IMR-90 (cell line): ENCODE measurements at regions not wholly inside any gene's neighbourhood (a gene's known extent, or its start where the extent isn't known, plus 50 kb on each side); places are given as distances from the start of the nearest gene placed in this dataset.

Experiments used
- CEBPB ChIP-seq: IDR thresholded peaks from 2 replicates; pipeline ENCODE4 v1.6.1; 2012; ENCODE audit warnings: low read depth, low read length, improper control_type of control experiment
- CHD1 ChIP-seq: IDR thresholded peaks from 2 replicates; pipeline ENCODE4 v1.6.1; 2012; ENCODE audit warnings: low read depth, low read length, improper control_type of control experiment
- CTCF ChIP-seq: conservative IDR thresholded peaks from 2 replicates; pipeline ENCODE4 v1.5.1; 2012; ENCODE audit warnings: mild to moderate bottlenecking, low read depth, low read length, improper control_type of control experiment
- MAZ ChIP-seq: IDR thresholded peaks from 2 replicates; pipeline ENCODE4 v1.6.1; 2012; ENCODE audit warnings: low read depth, mild to moderate bottlenecking, low read length, improper control_type of control experiment, moderate library complexity, borderline replicate concordance
- NFE2L2 ChIP-seq: fragments of 150-350 bp; IDR thresholded peaks from 2 replicates; pipeline ENCODE4 v1.6.1; 2016; ENCODE audit warnings: low read depth, mild to moderate bottlenecking, low read length
- POLR2A ChIP-seq: IDR thresholded peaks from 2 replicates; pipeline ENCODE4 v1.6.1; 2012; ENCODE audit warnings: mild to moderate bottlenecking, low read depth, low read length
- RAD21 ChIP-seq: IDR thresholded peaks from 2 replicates; pipeline ENCODE4 v1.6.1; 2012; ENCODE audit warnings: low read length, improper control_type of control experiment
- RCOR1 ChIP-seq: IDR thresholded peaks from 2 replicates; pipeline ENCODE4 v1.6.1; 2012; ENCODE audit warnings: mild to moderate bottlenecking, low read length, improper control_type of control experiment; ENCODE audit not compliant: insufficient replicate concordance
- SMC3 ChIP-seq: fragments of 150-350 bp; IDR thresholded peaks from 2 replicates; pipeline ENCODE4 v1.6.1; 2016; ENCODE audit warnings: low read depth, mild to moderate bottlenecking, antibody characterized with exemption, low read length, moderate library complexity
- USF2 ChIP-seq: fragments of 150-350 bp; IDR thresholded peaks from 2 replicates; pipeline ENCODE4 v1.6.1; 2017; ENCODE audit warnings: mild to moderate bottlenecking, antibody characterized with exemption, low read length, low read depth

GRCh38 chr2:237210297-237210696 lies 124.6 kb downstream of the COPS8 start:
- TF ChIP-seq CTCF (no peak), POLR2A (no peak), MAZ (no peak), RAD21 (no peak), RCOR1 (no peak), USF2 (no peak), CEBPB (no peak), SMC3 (no peak), NFE2L2 (no peak), CHD1 (no peak)
